GM19395 (cell line): ENCODE measurements at regions not wholly inside any gene's neighbourhood (a gene's known extent, or its start where the extent isn't known, plus 50 kb on each side); places are given as distances from the start of the nearest gene placed in this dataset.
"Not testable (repeated sequence)": the region's sequence is repeated elsewhere in the genome, so short reads cannot be mapped to it uniquely, and the experiment has no call there.

Experiments
- ATAC-seq: cut with Tn5 transposase; IDR thresholded peaks from one replicate; pipeline ENCODE4 v1.9.1; 2021; ENCODE audit warnings: mild to moderate bottlenecking, moderate library complexity; ENCODE audit not compliant: unreplicated experiment

DNA sequence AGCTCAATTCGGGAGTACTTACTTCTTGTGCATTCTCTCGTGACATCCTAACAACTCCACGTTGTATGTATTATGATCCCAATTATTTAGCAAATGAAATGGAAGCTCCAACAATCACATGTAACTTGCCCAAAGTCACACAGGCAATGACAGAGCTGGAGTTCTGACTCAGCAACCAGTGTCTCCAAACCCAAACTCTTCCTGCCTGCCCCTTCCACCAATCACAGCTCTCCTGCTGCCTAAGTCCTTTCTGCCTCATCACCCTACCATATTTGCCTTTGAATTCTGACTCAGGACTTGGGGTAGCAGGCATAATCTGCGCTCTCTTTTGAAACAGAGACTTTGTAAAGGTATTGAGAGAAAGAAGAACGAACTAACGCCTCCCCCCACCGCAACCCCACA, 245.2 kb upstream of the MAF start:
- ATAC-seq, result peak; percentile 38

- ATAC-seq, result peak; percentile 91
Measured at GRCh38 chr16:79845033-79845733, 244.6 kb upstream of the MAF start.

GRCh38 chr16:79844603-79845002, 244.1 kb upstream of the MAF start:
- ATAC-seq, result peak; percentile 4

- peak; percentile 56 for ATAC-seq
Measured at GRCh38 chr16:79843631-79844043, 243.1 kb upstream of the MAF start.

GRCh38 chr16:79843145-79843544, 242.6 kb upstream of the MAF start:
- no peak for ATAC-seq

GRCh38 chr16:79842197-79842596, 241.7 kb upstream of the MAF start:
- ATAC-seq, result no peak

DNA sequence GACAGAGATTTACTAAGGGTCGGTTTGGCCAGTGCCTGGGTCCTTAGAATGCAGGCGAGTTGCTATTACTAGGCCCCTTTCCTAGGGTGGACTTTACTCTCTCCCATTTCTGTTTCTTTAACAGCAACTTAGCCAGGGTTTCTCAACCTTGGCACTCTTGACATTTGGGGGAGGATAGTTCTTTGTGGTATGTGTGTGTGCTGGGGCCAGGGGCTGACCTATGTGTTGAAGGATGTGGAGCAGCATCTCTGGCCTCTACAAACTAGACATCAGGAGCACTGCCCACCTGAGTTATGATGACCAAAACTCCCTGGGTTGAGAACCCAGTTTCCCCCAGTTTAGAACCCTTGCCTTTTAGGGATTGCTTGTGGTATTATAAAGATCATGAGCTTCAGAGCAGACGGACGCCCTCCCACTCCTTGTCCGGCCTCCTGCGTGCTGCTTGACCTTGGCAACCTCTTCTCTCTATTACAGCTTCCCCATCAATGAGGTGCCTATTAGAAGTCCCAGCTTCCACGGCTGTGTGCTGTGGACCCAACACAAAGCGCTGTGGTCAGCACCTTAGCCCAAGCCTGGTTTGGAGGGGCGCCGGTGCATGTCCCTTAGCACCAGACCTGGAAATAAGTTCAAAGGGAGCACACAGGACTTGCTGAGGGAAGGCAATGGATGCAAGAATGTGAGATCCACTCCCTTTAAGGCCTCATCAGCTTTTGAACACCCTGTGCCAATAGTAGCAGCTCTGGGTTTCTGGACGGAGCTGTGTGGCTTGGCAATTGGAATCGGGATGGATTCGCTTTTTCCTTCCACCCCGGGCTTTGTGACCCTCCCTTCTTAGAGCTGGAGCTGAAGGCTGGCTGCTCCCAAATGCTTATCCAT, 239.2 kb upstream of the MAF start:
- ATAC-seq, result no peak

DNA sequence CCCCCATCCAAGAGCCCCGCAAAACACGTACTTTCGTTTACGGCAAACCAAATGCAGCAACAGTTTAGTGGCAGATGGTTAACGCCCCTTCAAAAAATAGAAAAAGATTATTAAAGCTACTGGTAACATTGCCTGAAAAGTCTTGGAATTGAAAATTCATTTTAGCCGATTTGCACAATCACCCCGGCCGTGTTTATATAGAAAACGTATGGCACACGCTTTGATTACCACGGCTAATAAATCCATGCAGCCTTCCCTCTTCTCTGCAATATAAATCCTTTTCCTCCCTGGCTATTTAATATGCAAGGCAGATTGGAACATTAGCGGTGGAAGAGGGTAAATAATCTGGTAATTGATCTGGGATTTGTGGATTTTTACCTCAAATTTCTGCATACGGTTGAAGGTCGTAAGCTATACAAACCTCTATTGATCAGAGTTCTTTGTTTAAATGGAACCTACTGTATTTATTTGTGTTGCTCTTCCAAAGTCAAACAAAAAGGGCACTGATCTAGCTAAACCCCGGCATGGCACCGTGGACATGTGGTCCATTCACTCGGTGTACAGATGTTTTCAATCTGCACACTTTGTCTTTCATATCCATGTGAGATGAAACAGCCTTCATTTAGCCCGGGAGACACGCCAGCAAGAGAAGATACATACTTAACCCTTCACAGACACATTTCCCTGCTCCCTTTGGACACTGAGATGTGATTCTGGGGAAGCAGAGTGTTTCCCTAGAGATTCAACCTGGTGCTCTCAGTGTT, 238.1 kb upstream of the MAF start:
- ATAC-seq, result no peak

DNA sequence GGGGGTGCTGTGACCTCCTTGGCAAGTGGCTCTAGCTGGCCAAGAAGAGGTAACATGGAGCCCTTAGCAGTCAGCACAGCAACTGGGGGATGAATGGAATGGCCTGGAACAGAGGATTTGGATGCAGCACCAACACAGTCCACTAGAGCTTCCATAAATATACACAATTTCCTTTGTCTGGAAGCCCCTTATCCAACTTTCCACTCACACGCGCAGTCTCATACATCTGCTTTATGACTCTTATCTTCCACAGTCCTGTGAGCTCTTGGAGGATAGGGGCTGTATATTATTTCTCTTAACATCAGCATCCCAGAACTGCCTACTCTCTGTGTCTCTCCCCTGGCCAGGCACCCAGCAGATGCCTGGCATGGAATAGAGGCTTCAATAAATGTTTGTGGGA, 235.6 kb upstream of the MAF start:
- ATAC-seq, result no peak

DNA sequence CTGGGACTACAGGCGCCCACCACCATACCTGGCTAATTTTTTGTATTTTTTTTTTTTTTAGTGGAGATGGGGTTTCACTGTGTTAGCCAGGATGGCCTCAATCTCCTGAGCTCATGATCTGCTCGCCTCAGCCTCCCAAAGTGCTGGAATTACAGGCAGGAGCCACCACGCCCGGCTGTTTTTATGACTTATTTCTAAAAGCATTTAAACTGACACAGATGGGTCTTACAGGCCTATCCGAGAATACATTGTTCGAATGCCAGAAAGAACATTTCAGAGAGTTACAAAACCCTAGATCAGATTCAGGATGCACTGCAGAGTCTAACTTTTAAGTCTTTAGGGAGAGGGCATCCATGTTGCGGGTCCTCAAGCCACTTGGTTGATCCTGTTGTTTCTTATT, 234.7 kb upstream of the MAF start:
- no peak for ATAC-seq

DNA sequence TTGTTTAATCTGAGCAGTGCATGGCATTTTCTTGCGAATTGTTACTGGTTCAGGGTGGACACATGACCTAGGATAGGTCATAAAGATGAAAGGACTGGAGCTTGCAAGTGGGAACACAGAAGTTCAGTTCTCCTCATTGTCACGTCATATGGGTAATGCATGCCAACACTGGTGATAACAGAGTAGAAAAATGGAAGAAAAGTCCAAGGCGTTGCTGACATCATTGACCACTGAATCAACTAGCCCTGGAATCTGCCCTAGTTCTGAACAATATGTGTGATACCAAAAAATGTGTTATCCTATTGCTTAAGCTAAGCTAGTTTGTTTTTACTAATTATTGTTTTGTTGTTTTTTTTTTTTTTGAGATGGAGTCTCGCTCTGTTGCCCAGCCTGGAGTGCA, 234.2 kb upstream of the MAF start:
- ATAC-seq, result no peak

DNA sequence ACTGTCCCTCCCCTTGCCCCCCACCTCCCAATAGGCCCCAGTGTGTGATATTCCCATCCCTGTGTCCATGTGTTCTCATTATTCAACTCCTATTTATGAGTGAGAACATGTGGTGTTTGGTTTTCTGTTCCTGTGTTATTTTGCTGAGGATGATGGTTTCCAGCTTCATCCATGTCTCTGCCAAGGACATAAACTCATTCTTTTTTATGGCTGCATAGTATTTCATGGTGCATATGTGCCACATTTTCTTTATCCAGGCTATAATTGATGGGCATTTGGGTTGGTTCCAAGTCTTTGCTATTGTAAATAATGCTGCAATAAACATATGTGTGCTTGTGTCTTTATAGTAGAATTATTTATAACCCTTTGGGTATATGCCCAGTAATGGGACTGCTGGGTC, 233.5 kb upstream of the MAF start:
- ATAC-seq, result not testable (repeated sequence)

DNA sequence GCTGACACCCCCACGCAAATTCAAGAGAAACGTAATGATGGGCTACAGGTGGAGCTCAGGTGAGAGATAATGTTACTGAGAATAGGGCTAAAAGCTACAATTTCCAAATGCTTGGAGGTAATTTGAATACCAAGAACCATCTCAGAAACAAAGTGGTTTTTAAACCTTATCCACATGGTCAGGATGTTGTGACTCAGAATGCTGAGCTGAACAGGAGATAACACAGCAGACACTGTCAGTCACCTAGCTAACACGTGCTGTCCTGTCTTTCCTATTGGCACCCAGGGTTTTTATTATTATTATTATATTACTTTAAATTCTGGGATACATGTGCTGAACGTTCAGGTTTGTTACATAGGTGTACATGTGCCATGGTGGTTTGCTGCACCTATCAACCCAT, 233.0 kb upstream of the MAF start:
- ATAC-seq, result no peak

GRCh38 chr16:79826732-79827475, 226.4 kb upstream of the MAF start:
- ATAC-seq, result no peak

- no peak for ATAC-seq
Measured at GRCh38 chr16:79825002-79825401, 224.5 kb upstream of the MAF start.

- ATAC-seq, result no peak
Measured at GRCh38 chr16:79823639-79824038, 223.1 kb upstream of the MAF start.

- ATAC-seq, result no peak
Measured at GRCh38 chr16:79821911-79822310, 221.4 kb upstream of the MAF start.

GRCh38 chr16:79816081-79816497, 215.6 kb upstream of the MAF start:
- ATAC-seq, result no peak

DNA sequence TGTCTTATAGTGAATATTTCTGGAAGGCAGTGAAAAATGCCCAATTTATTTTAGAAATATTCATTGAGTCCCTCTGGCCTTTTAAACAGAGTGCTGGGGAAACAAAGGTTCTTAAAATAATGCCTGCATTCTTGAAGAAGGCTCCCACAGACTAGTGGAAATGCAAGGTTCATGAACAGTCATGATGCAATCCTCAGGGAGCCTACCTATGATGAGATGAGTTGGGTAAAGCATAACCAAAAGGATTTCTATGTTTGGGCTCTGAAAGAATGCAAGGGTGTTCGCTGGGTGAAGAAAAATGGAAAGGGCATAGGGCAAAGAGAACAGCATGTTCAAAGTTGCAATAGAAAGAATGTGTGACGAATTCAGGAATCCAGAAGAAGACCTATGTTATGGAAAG, 214.5 kb upstream of the MAF start:
- ATAC-seq, result no peak

DNA sequence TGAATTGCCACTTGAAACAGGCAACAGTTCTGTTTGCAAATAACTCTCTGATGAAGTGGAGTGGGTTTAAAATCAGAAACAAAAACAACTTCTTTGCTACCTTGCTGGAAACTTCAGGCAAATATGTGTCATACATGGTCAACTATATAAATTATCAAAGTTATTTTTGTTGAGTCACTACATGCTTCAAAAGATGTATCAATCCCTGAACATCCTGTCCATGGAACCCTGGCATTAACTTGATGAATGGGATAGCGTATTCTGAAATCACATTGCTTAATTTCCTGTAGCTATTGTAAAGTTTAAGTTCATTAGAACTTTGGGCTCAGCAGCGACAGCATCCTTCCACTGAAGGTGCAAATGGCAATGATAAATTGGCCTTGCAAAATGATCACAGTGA, 213.6 kb upstream of the MAF start:
- no peak for ATAC-seq

- ATAC-seq, result no peak
Measured at GRCh38 chr16:79811541-79811940, 211.0 kb upstream of the MAF start.
